Heart right ventricle (tissue), 16 donors: ENCODE measurements at regions not wholly inside any gene's neighbourhood (a gene's known extent, or its start where the extent isn't known, plus 50 kb on each side); places are given as distances from the start of the nearest gene placed in this dataset.

Source experiments
- ATAC-seq, 8 donors: fragments of 200-7000 bp; cut with Tn5 transposase; one replicate each; pipeline ENCODE4 v1.9.1; 2020; ENCODE audit warnings: mild to moderate bottlenecking in 8 of 8, moderate library complexity in 8 of 8, moderate number of reproducible peaks in 1 of 8
- DNase-seq, 2 donors: peaks; one replicate each; pipeline ENCODE4 v3.0.0-alpha.2; 2020
- H3K27ac ChIP-seq, 10 donors: fragments of 200-600 bp; sonication (generic) in 2 of 10; one replicate each; pipeline versions ENCODE4 v1.5.0 to v1.8.0; 2020 to 2022; ENCODE audit warnings: mild to moderate bottlenecking in 3 of 10
- H3K27me3 ChIP-seq, 7 donors: fragments of 200-600 bp; one replicate each; pipeline ENCODE4 v1.8.0; 2021 to 2022; ENCODE audit warnings: mild to moderate bottlenecking in 2 of 7
- H3K36me3 ChIP-seq, 9 donors: fragments of 200-600 bp; sonication (generic) in 1 of 9; one replicate each; pipeline versions ENCODE4 v1.5.0 to v1.8.0; 2020 to 2022; ENCODE audit warnings: mild to moderate bottlenecking in 2 of 9
- H3K4me1 ChIP-seq, 9 donors: fragments of 200-600 bp; sonication (generic) in 1 of 9; one replicate each; pipeline versions ENCODE4 v1.5.0 to v1.8.0; 2020 to 2022; ENCODE audit warnings: mild to moderate bottlenecking in 4 of 9
- H3K4me3 ChIP-seq, 10 donors: fragments of 200-600 bp; sonication (generic) in 2 of 10; one replicate each; pipeline versions ENCODE4 v1.5.0 to v1.8.0; 2020 to 2022; ENCODE audit warnings: mild to moderate bottlenecking in 7 of 10, moderate library complexity in 2 of 10
- H3K9me3 ChIP-seq, 11 donors: fragments of 200-600 bp in 10 of 11; sonication (generic) in 2 of 11; one replicate each; pipeline versions ENCODE4 v1.5.0 to v1.8.0; 2013 to 2022; ENCODE audit warnings: mild to moderate bottlenecking in 2 of 11, control low read depth in 1 of 11, moderate library complexity in 1 of 11
- CTCF ChIP-seq, 9 donors: fragments of 200-600 bp; sonication (generic) in 2 of 9; IDR thresholded peaks; one replicate each; pipeline versions ENCODE4 v1.5.0 to v1.8.0; 2021 to 2022; ENCODE audit warnings: antibody characterized with exemption in 9 of 9, mild to moderate bottlenecking in 5 of 9, moderate library complexity in 1 of 9
- WGBS, 2 donors: extraction: QIAGEN DNeasy Blood & Tissue Kit; methylation state at CpG; one replicate each; pipeline ENCODE4 v1.1.7; 2013; ENCODE audit warnings: inconsistent platforms in 1 of 2; 5-methylcytosine and 5-hydroxymethylcytosine counted together
- intact Hi-C, 10 donors: fragments of 100-400 bp; cut with DNase I; formaldehyde crosslinking; loops; one replicate each; pipeline versions ENCODE4 v1.11.1 to v1.14.2; 2022
- donor health status: Arrhythmogenic right ventricular cardiomyopathy.
- donor health status: ischemic (EF 13 %, LVEDD 7.1; RV severe dilation, severe dysfunction).
- donor health status: healthy with polysubstance abuse.
- donor health status: DM: no; HTN: yes; CAD: no.
- donor health status: DM: no; HTN: no; CAD: no.
- donor health status: ischemic (EF 25% LVEDD 6.9; RV normal size, moderate dysfunction).
- donor health status: ischemic (EF 25% LVEDD 5.7; RV mildly dilated, moderate dysfunction).
- donor health status: healthy.
- donor health status: DM: yes; HTN: yes; CAD: no.
- donor health status: Ischemic cardiomyopathy.
- donor health status: ischemic (EF 35%, LVEDD 5.7; RV mildly dilated, moderate dysfunction).
- donor health status: nonischemic (EF 11% LVEDD 7.7; RV severe dilation, severe dysfunction).
- donor health status: DM: yes; HTN: yes; CAD: no.
- donor health status: PGD.
- donor health status: ischemic (EF 29% LVEDD 5.4; RV normal size, mild dysfunction).
- donor health status: nonischemic (EF 23%, LVEDD 6.1; RV moderate dilation, normal function).

GRCh38 chr2:7279421-7279949 lies 362.3 kb downstream of the RNF144A start:
- 60 to 61% methylated on average over 7 of the region's 7 CpGs for WGBS, 2 donors
- no peaks in the 10 kb centered on the region for H3K36me3 ChIP-seq
- H3K4me3 ChIP-seq, result no peak overlapping the region
- no peak overlapping the region for H3K27ac ChIP-seq
- peaks cover 0 to 2% (median 0%) of the 10 kb centered on the region in 11 donors for H3K9me3 ChIP-seq
- no peak for ATAC-seq
- H3K4me1 ChIP-seq, result no peaks in the 10 kb centered on the region
- no peak for DNase-seq
- intact Hi-C loops, result no loop called here
- H3K27me3 ChIP-seq, result peaks cover 0 to 6% (median 0%) of the 10 kb centered on the region in 7 donors
- no peak for TF ChIP-seq CTCF (IDR thresholded peaks at IDR 0.05)

GRCh38 chr2:7280790-7281189 lies 363.6 kb downstream of the RNF144A start:
- TF ChIP-seq CTCF (IDR thresholded peaks at IDR 0.05), result no peak
- Histone ChIP-seq H3K9me3 (peaks cover 0 to 2% (median 0%) of the 10 kb centered on the region in 11 donors), H3K4me1 (no peaks in the 10 kb centered on the region), H3K4me3 (no peak overlapping the region), H3K36me3 (no peaks in the 10 kb centered on the region), H3K27me3 (peaks cover 0 to 6% (median 0%) of the 10 kb centered on the region in 7 donors), H3K27ac (no peak overlapping the region)
- 95% methylated on average over 3 of the region's 3 CpGs for WGBS, 2 donors
- ATAC-seq, result no peak
- intact Hi-C loops, result no loop called here
- no peak for DNase-seq

- DNase-seq (peak in 1 of 2 donors; percentile 5), ATAC-seq (no peak)
- 37 to 42% methylated on average over 9 of the region's 9 CpGs for WGBS, 2 donors
- Histone ChIP-seq H3K27me3 (peaks cover 0 to 6% (median 0%) of the 10 kb centered on the region in 7 donors), H3K4me1 (no peaks in the 10 kb centered on the region), H3K27ac (no peak overlapping the region), H3K9me3 (peaks cover 0 to 2% (median 0%) of the 10 kb centered on the region in 11 donors), H3K36me3 (no peaks in the 10 kb centered on the region), H3K4me3 (no peak overlapping the region)
- intact Hi-C loops, result no loop called here
- TF ChIP-seq CTCF (IDR thresholded peaks at IDR 0.05), result no peak
Observed at GRCh38 chr2:7281231-7282201, 364.3 kb downstream of the RNF144A start.

GRCh38 chr2:7286120-7286519 lies 368.9 kb downstream of the RNF144A start:
- no peaks in the 10 kb centered on the region for H3K36me3 ChIP-seq
- WGBS, 2 donors, result 91 to 92% methylated on average over 9 of the region's 9 CpGs
- H3K27me3 ChIP-seq, result peaks cover 0 to 6% (median 0%) of the 10 kb centered on the region in 7 donors
- peaks cover 0 to 2% (median 0%) of the 10 kb centered on the region in 11 donors for H3K9me3 ChIP-seq
- DNase-seq (no peak), ATAC-seq (no peak)
- no peak for TF ChIP-seq CTCF (IDR thresholded peaks at IDR 0.05)
- intact Hi-C loops, result no loop called here
- no peak overlapping the region for H3K27ac ChIP-seq
- no peak overlapping the region for H3K4me3 ChIP-seq
- H3K4me1 ChIP-seq, result no peaks in the 10 kb centered on the region
